RWPE1 (cell line): ENCODE measurements at regions not wholly inside any gene's neighbourhood (a gene's known extent, or its start where the extent isn't known, plus 50 kb on each side); places are given as distances from the start of the nearest gene placed in this dataset.
"Not testable (repeated sequence)": the region's sequence is repeated elsewhere in the genome, so short reads cannot be mapped to it uniquely, and the experiment has no call there.

Experiments used
- CTCF ChIA-PET: fragments of 350-600 bp; sonication (Branson Sonifier 250); formaldehyde crosslinking; extraction: SDS; loops from one replicate; lab custom pipeline; 2021; lab: Yijun Ruan, JAX
- POLR2A ChIA-PET: fragments of 400-600 bp; formaldehyde crosslinking; extraction: SDS; loops from one replicate; lab custom pipeline; 2020; ENCODE audit warnings: antibody characterized with exemption; ENCODE audit not compliant: low non-redundant PET; lab: Yijun Ruan, JAX
- DNase-seq: peaks from one replicate; pipeline ENCODE4 v3.0.0; 2012; ENCODE audit warnings: low spot score
- H3K27ac ChIP-seq: fragments of 450-650 bp; 2 replicates; pipeline ENCODE4 v1.5.1; 2017
- TF ChIP-seq, protein P1 (sequence below): fragments of 450-650 bp; conservative IDR thresholded peaks from 2 replicates; pipeline ENCODE4 v1.5.1; 2017; ENCODE audit warnings: low read depth, mild to moderate bottlenecking

- CTCF ChIA-PET, result no interaction called here
- no peak overlapping the region for H3K27ac ChIP-seq
- TF ChIP-seq, protein P1, sequence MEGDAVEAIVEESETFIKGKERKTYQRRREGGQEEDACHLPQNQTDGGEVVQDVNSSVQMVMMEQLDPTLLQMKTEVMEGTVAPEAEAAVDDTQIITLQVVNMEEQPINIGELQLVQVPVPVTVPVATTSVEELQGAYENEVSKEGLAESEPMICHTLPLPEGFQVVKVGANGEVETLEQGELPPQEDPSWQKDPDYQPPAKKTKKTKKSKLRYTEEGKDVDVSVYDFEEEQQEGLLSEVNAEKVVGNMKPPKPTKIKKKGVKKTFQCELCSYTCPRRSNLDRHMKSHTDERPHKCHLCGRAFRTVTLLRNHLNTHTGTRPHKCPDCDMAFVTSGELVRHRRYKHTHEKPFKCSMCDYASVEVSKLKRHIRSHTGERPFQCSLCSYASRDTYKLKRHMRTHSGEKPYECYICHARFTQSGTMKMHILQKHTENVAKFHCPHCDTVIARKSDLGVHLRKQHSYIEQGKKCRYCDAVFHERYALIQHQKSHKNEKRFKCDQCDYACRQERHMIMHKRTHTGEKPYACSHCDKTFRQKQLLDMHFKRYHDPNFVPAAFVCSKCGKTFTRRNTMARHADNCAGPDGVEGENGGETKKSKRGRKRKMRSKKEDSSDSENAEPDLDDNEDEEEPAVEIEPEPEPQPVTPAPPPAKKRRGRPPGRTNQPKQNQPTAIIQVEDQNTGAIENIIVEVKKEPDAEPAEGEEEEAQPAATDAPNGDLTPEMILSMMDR, result no peak
- POLR2A ChIA-PET, result no interaction called here
- DNase-seq, result no peak
Observed at GRCh38 chr3:118227191-118227590, 807.5 kb downstream of the IGSF11 start.

DNA sequence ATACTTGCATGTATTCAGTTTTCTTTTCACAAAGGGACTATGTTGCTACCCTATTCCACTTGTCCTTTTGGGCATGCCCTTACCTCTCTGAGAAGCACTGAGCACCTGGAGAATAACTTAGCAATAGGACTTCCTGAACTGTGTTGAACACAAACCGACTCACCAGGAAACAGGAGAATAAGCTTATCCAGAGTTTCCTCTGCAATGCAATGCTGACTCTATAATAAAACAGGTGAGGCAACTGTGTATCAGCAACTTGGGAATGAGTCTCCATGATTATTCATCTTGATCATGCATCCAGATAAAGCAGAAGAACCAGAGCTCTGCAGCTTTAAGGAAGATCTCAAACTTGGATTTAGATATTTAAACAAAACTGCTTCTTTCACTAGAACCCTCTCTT lies 806.5 kb downstream of the IGSF11 start:
- DNase-seq, result no peak
- no peak overlapping the region for H3K27ac ChIP-seq
- TF ChIP-seq, protein P1, result no peak
- POLR2A ChIA-PET, result no interaction called here
- CTCF ChIA-PET, result no interaction called here

DNA sequence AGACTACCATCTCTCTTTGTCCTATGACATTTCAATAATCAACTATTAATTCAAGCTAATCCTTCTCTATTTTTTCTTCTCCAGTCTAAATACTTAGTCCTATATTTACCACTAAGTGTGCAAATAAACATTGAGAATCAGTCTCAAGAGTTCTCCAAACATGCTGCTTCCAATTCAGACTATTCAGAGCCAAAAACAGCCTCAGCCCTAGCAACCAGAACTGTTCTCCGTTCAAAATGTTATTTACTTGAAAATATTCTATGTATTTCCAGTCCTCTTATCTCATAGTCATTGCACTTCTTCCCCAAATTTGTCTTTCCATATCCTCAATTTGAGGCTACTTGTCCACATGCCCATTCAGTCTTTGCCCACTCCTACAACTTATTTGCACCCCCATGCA lies 805.5 kb downstream of the IGSF11 start:
- TF ChIP-seq, protein P1, result no peak
- ChIA-PET CTCF (interaction anchor here (0.7 kb wide), 1 partner anchor 41 kb away, joined by 3 read pairs; no protein-coding TSS in a partner anchor), POLR2A (no interaction called here)
- H3K27ac ChIP-seq, result no peak overlapping the region
- no peak for DNase-seq

- DNase-seq, result no peak
- ChIA-PET CTCF (no interaction called here), POLR2A (no interaction called here)
- H3K27ac ChIP-seq, result no peak overlapping the region
- TF ChIP-seq, protein P1, result no peak
Observed at GRCh38 chr3:118231578-118231977, 803.1 kb downstream of the IGSF11 start.

DNA sequence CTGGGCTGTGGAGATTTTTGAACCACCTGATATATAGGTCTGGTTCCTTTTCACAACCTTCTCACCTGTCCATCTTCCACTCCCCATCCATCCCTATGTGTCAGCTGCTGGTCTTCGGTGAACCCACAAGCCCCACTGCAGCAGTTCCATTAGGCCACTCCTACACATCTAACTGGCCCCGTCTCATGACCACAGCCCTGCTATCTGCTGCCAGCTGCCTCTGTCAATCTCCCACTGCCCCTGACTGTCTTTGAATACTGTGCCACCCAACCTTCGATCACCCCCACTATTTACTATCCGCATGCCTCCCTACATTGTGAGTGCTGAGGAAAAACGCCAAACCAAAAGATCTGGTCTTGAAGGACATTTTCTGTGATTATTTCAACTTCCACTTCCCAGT lies 795.4 kb downstream of the IGSF11 start:
- TF ChIP-seq, protein P1, result no peak
- no peak for DNase-seq
- POLR2A ChIA-PET, result no interaction called here
- no peak overlapping the region for H3K27ac ChIP-seq
- CTCF ChIA-PET, result no interaction called here

GRCh38 chr3:118244761-118245160 lies 789.9 kb downstream of the IGSF11 start:
- TF ChIP-seq, protein P1, result no peak
- DNase-seq, result no peak
- ChIA-PET POLR2A (no interaction called here), CTCF (no interaction called here)
- H3K27ac ChIP-seq, result no peak overlapping the region

DNA sequence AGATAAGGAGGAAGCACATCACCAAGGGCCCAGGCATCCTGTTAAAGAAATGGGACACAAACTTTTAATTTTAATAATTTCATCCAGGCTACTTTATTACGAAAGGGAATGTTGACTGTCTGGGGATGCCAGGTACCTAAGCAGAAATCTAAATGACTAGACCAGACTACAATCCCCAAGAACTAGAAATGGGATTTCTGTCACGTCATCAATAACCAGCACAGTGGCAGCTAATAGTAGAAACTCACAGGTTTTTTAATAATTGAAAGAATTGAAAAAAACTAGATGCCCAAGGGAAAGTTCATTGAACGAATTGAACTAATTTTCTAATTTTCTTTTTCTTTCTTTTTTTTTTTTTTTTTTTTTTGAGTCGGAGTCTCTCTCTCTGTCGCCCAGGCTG lies 789.3 kb downstream of the IGSF11 start:
- ChIA-PET POLR2A (no interaction called here), CTCF (no interaction called here)
- no peak overlapping the region for H3K27ac ChIP-seq
- TF ChIP-seq, protein P1, result no peak
- no peak for DNase-seq

- POLR2A ChIA-PET, DNase-seq, CTCF ChIA-PET, H3K27ac ChIP-seq: not testable (repeated sequence)
Observed at GRCh38 chr3:118258850-118259249, 775.8 kb downstream of the IGSF11 start.
